ENCODE measurements at regions not wholly inside any gene's neighbourhood (a gene's known extent, or its start where the extent isn't known, plus 50 kb on each side); places are given as distances from the start of the nearest gene placed in this dataset.
A peak's percentile ranks its signal among the peaks of the same experiment; 100 is the strongest.

- H3K27me3 ChIP-seq (ENCODE audit: control insufficient read depth, insufficient read depth, low read length), result peaks cover 27% of the 10 kb centered on the region
Measured at GRCh38 chr11:27183672-27184457, 143.2 kb downstream of the BBOX1 start.

More at GRCh38 chr11:27183672-27184457, 143.2 kb downstream of the BBOX1 start:
- no peak overlapping the region for H4K91ac ChIP-seq (ENCODE audit: insufficient read depth, low read depth, low read length)
- no peak overlapping the region for H2AK9ac ChIP-seq (replicated peaks; ENCODE audit: low read depth, low read length, poor library complexity)
- H3K27ac ChIP-seq (ENCODE audit: insufficient read depth, low read length), result no peak overlapping the region
- POLR2A ChIA-PET (ENCODE audit: unreplicated experiment), result interaction anchor here (0.6 to 1.0 kb wide), 2 partner anchors 112 to 302 kb away, joined by 3 to 4 read pairs; no protein-coding TSS in a partner anchor
- dilution Hi-C loops (cut with HindIII; ENCODE audit: low sequenced_read_pairs, unreplicated experiment), result loop anchor here (25.0 kb wide), 1 partner anchor 303 kb away; no protein-coding TSS in a partner anchor
- H2AFZ ChIP-seq (replicated peaks; ENCODE audit: low read length, poor library complexity), result no peak overlapping the region
- no peak overlapping the region for H2BK20ac ChIP-seq (ENCODE audit: low read depth, low read length)
- intact Hi-C loops (cut with micrococcal nuclease), result loop anchor here (1.0 kb wide), 2 partner anchors 112 to 302 kb away; no protein-coding TSS in a partner anchor
- WGBS, 2 experiments (ENCODE audit: extremely low coverage in 2 of 2, insufficient read length in 1 of 2), result no CpG with 5 or more reads among the region's 6 CpGs
- no peaks in the 10 kb centered on the region for H3K9me1 ChIP-seq (ENCODE audit: insufficient read depth, low read length)
- CTCF ChIA-PET, result interaction anchor here (1.0 to 3.3 kb wide), 8 partner anchors 9 to 313 kb away, joined by 3 to 24 read pairs (median 4); no protein-coding TSS in a partner anchor
- no peak overlapping the region for H3K4me3 ChIP-seq (ENCODE audit: insufficient read depth, low read depth, low read length)
- no peak overlapping the region for H2BK15ac ChIP-seq (ENCODE audit: low read depth, low read length)
- no peaks in the 10 kb centered on the region for H3K9me3 ChIP-seq (ENCODE audit: control insufficient read depth, insufficient read depth, low read length)
- H3K4ac ChIP-seq (ENCODE audit: low read depth, low read length), result no peak overlapping the region
- ATAC-seq (ENCODE audit: low read depth) (peak; percentile 56; the same call in 1 of the 2 replicates), DNase-seq (peak; percentile 72)
- H4K5ac ChIP-seq (ENCODE audit: low read depth, low read length), result no peak overlapping the region
- no peaks in the 10 kb centered on the region for H4K20me1 ChIP-seq (ENCODE audit: insufficient read depth, low read length)
- no peak overlapping the region for H2AK5ac ChIP-seq (ENCODE audit: low read depth, low read length)
- no peak overlapping the region for H3K56ac ChIP-seq (ENCODE audit: extremely low read depth, insufficient read depth, low read length)
- H3K4me1 ChIP-seq (ENCODE audit: control insufficient read depth, insufficient read depth, low read length), result no peaks in the 10 kb centered on the region; the same call in 1 of the 2 replicates
- H4K8ac ChIP-seq (ENCODE audit: low read depth in 2 of 2, low read length in 2 of 2), result no peak overlapping the region
- H2BK5ac ChIP-seq (ENCODE audit: low read depth, low read length, poor library complexity, severe bottlenecking), result no peak overlapping the region
- no peak overlapping the region for H3K9ac ChIP-seq (ENCODE audit: low read depth, low read length)
- H3K36me3 ChIP-seq (ENCODE audit: control insufficient read depth, insufficient read depth, low read length), result no peaks in the 10 kb centered on the region
- H3K79me1 ChIP-seq (ENCODE audit: low read depth in 1 of 2, low read length in 2 of 2), result no peaks in the 10 kb centered on the region
- no TSS peak for BruUV-seq (replicated peaks)
- H3K4me2 ChIP-seq (ENCODE audit: low read depth, low read length), result no peak overlapping the region
- H3K23ac ChIP-seq (ENCODE audit: low read depth, low read length), result no peak overlapping the region
- no peak overlapping the region for H3K18ac ChIP-seq (ENCODE audit: low read depth, low read length)
- TF ChIP-seq RAD21 (IDR thresholded peaks at IDR 0.05; ENCODE audit: low read length) (peak; percentile 96), SMC3 (IDR thresholded peaks at IDR 0.05; ENCODE audit: low read depth, low read length) (peak; percentile 99), CTCF (conservative IDR thresholded peaks at IDR 0.05; ENCODE audit: low read depth, low read length) (peak; percentile 92), MXI1 (IDR thresholded peaks at IDR 0.05; ENCODE audit: borderline replicate concordance, low read depth, low read length) (no peak)
- in situ Hi-C loops (cut with MboI; ENCODE audit: low sequenced_read_pairs), result no loop called here
- no peak overlapping the region for H2BK120ac ChIP-seq (ENCODE audit: low read depth, low read length)
- H3K14ac ChIP-seq (replicated peaks; ENCODE audit: low read depth, low read length), result no peak overlapping the region
